SU-DHL-6 (cell line): ENCODE measurements at regions not wholly inside any gene's neighbourhood (a gene's known extent, or its start where the extent isn't known, plus 50 kb on each side); places are given as distances from the start of the nearest gene placed in this dataset.
"Not testable (repeated sequence)": the region's sequence is repeated elsewhere in the genome, so short reads cannot be mapped to it uniquely, and the experiment has no call there.

Source experiments
- H2AFZ ChIP-seq: fragments of 200-600 bp; sonication (generic); 2 replicates; pipeline ENCODE4 v1.6.1; 2014; ENCODE audit warnings: low read depth, mild to moderate bottlenecking, moderate library complexity, mixed read lengths, antibody characterized with exemption, low read length; ENCODE audit not compliant: severe bottlenecking
- H3F3A ChIP-seq: fragments of 200-600 bp; shearing (Covaris generic); 2 replicates; pipeline ENCODE4 v1.6.0; 2016; ENCODE audit warnings: antibody characterized with exemption, mild to moderate bottlenecking; ENCODE audit not compliant: insufficient read depth
- H3K27ac ChIP-seq: fragments of 200-600 bp; sonication (generic); 2 replicates; pipeline ENCODE4 v1.5.1; 2016; ENCODE audit warnings: low read depth, mild to moderate bottlenecking, low read length, moderate library complexity, mixed read lengths
- H3K27me3 ChIP-seq: fragments of 200-600 bp; sonication (generic), shearing (Covaris generic); 2 replicates; pipeline ENCODE4 v1.6.0; 2014; ENCODE audit warnings: mild to moderate bottlenecking, low read length
- H3K36me3 ChIP-seq: fragments of 200-600 bp; sonication (generic); 2 replicates; pipeline ENCODE4 v1.6.1; 2014; ENCODE audit warnings: mild to moderate bottlenecking, low read length, mixed read lengths
- H3K4me2 ChIP-seq: fragments of 300-600, 200-600 bp; shearing (Covaris generic), sonication (generic); 2 replicates; pipeline ENCODE4 v1.6.0; 2014; ENCODE audit warnings: low read length, low read depth, mild to moderate bottlenecking; ENCODE audit not compliant: poor library complexity, severe bottlenecking
- H3K4me3 ChIP-seq: fragments of 200-600 bp; sonication (generic); 2 replicates; pipeline ENCODE4 v1.5.1; 2014; ENCODE audit warnings: antibody characterized with exemption, low read length, mild to moderate bottlenecking, mixed read lengths; ENCODE audit not compliant: insufficient read depth, poor library complexity, severe bottlenecking
- H3K79me2 ChIP-seq: fragments of 200-600 bp; sonication (generic); 2 replicates; pipeline ENCODE4 v1.6.1; 2014; ENCODE audit warnings: mild to moderate bottlenecking, low read length, moderate library complexity; ENCODE audit not compliant: insufficient read depth
- H3K9ac ChIP-seq: fragments of 200-600 bp; sonication (generic); 2 replicates; pipeline ENCODE4 v1.7.0; 2014; ENCODE audit warnings: mild to moderate bottlenecking, low read length
- H3K9me2 ChIP-seq: fragments of 200-600 bp; sonication (generic); replicated peaks from 2 replicates; pipeline ENCODE4 v1.6.1; 2014; ENCODE audit warnings: low read length; ENCODE audit not compliant: insufficient read depth
- H3K9me3 ChIP-seq: fragments of 200-600 bp; sonication (generic); 2 replicates; pipeline ENCODE4 v1.6.1; 2014; ENCODE audit warnings: low read length, mixed read lengths; ENCODE audit not compliant: insufficient read depth
- H4K20me1 ChIP-seq: fragments of 200-600 bp; sonication (generic); 2 replicates; pipeline ENCODE4 v1.6.1; 2014; ENCODE audit warnings: low read depth, mild to moderate bottlenecking, antibody characterized with exemption, low read length, moderate library complexity, mixed read lengths
- CTCF ChIP-seq: fragments of 200-600 bp; sonication (generic); IDR thresholded peaks from one replicate; pipeline ENCODE4 v1.5.1; 2017; ENCODE audit warnings: antibody characterized with exemption, mild to moderate bottlenecking, low read length, moderate library complexity; ENCODE audit not compliant: insufficient read depth, poor library complexity, severe bottlenecking
- EZH2phosphoT487 ChIP-seq: fragments of 200-600 bp; sonication (generic), shearing (Covaris generic); conservative IDR thresholded peaks from 2 replicates; pipeline ENCODE4 v1.6.1; 2018; ENCODE audit warnings: mild to moderate bottlenecking, antibody characterized with exemption, low read length, moderate library complexity, mixed read lengths

- Histone ChIP-seq H3K27ac (no peak overlapping the region), H3K79me2 (no peaks in the 10 kb centered on the region), H2AFZ (no peak overlapping the region), H4K20me1 (no peaks in the 10 kb centered on the region), H3K9me3 (no peaks in the 10 kb centered on the region), H3K9ac (no peak overlapping the region), H3K36me3 (no peaks in the 10 kb centered on the region), H3K4me3 (no peak overlapping the region), H3K27me3 (no peaks in the 10 kb centered on the region), H3F3A (no peaks in the 10 kb centered on the region), H3K4me2 (no peak overlapping the region), H3K9me2 (no peaks in the 10 kb centered on the region)
- TF ChIP-seq EZH2phosphoT487 (no peak), CTCF (no peak)
These were observed 168.2 kb downstream of the TBC1D2B start for GRCh38 chr15:77909182-77909940.

- not testable (repeated sequence) for H2AFZ ChIP-seq, H3K9me3 ChIP-seq, H3F3A ChIP-seq, H3K9me2 ChIP-seq, H3K4me3 ChIP-seq, H3K4me2 ChIP-seq, H4K20me1 ChIP-seq, H3K9ac ChIP-seq, H3K79me2 ChIP-seq, H3K36me3 ChIP-seq, H3K27me3 ChIP-seq, H3K27ac ChIP-seq
These were observed 168.8 kb downstream of the TBC1D2B start for GRCh38 chr15:77908752-77909111.

GRCh38 chr15:77907824-77908751 lies 169.4 kb downstream of the TBC1D2B start:
- Histone ChIP-seq H3K9me2 (no peaks in the 10 kb centered on the region), H3K27ac (no peak overlapping the region), H3K9ac (no peak overlapping the region), H3K36me3 (no peaks in the 10 kb centered on the region), H3K4me2 (no peak overlapping the region), H3K79me2 (no peaks in the 10 kb centered on the region), H3K9me3 (no peaks in the 10 kb centered on the region), H3K27me3 (no peaks in the 10 kb centered on the region), H3F3A (no peaks in the 10 kb centered on the region), H3K4me3 (no peak overlapping the region), H2AFZ (no peak overlapping the region), H4K20me1 (no peaks in the 10 kb centered on the region)
- peak; percentile 13 for TF ChIP-seq CTCF
- no peak for TF ChIP-seq EZH2phosphoT487

GRCh38 chr15:77906062-77906990 lies 171.2 kb downstream of the TBC1D2B start:
- not testable (repeated sequence) for H3K27ac ChIP-seq, H3K27me3 ChIP-seq, H3K4me3 ChIP-seq, H3K36me3 ChIP-seq, H3K9ac ChIP-seq, H3K79me2 ChIP-seq, H3K9me2 ChIP-seq, H4K20me1 ChIP-seq, H3K4me2 ChIP-seq, H3K9me3 ChIP-seq, H2AFZ ChIP-seq, H3F3A ChIP-seq
